ENCODE measurements at regions not wholly inside any gene's neighbourhood (a gene's known extent, or its start where the extent isn't known, plus 50 kb on each side); places are given as distances from the start of the nearest gene placed in this dataset.

DNA sequence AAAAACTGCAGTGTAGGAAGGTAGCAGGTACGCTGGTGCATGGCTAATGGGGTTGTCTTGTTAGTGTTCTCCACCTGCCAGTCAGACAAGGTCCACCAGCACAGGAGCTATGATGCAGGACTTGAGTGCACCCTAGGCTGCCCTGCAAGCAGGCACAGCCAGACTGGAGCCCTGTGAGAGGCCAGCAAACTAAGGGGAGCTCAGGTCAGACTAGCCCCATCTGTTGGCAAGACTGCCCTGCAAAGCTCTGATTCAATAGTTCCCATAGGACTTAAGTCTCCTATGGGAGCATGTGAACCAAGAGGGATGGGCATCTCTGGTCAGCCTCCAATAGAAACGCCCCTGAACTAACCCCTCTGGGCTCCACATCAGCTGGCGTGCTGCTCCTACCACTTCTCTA is 1307.3 kb downstream of the C4orf33 start:
- no peak overlapping the region for H3K9ac ChIP-seq (ENCODE audit: low read length)
- no peak overlapping the region for H3K4me3 ChIP-seq (ENCODE audit: low read length)
- H3K27me3 ChIP-seq (replicated peaks; ENCODE audit: control insufficient read depth, insufficient read depth, low read length): no peaks in the 10 kb centered on the region
- H3K36me3 ChIP-seq (ENCODE audit: control insufficient read depth, insufficient read depth, low read length, severe bottlenecking): no peaks in the 10 kb centered on the region
- no peaks in the 10 kb centered on the region for H3K9me3 ChIP-seq (ENCODE audit: control insufficient read depth, low read length)
- no peak for DNase-seq (ENCODE audit: low read depth)
- no peaks in the 10 kb centered on the region for H3K4me1 ChIP-seq (ENCODE audit: control insufficient read depth, insufficient read depth, low read length)

DNA sequence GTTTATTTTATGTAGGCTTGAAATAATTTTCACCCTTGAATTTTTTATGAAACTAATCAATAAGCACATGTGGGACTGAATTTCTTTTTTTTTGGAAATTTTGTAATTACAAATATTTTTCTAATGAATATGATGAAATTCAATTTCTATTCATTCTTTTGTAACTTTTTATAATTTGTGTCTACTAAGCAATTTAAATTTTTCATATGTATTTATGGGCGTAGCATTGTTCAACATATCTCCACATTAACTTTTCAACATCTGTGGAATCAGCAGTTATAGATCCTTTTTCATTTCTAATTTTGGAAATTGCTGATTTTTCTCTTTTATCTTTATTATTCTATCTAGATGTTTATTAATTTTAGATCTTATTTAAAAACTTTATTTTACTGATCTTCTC is 1320.3 kb downstream of the C4orf33 start:
- no peak for DNase-seq (ENCODE audit: low read depth)
- Histone ChIP-seq H3K9ac (ENCODE audit: low read length) (no peak overlapping the region), H3K27me3 (replicated peaks; ENCODE audit: control insufficient read depth, insufficient read depth, low read length) (no peaks in the 10 kb centered on the region), H3K4me3 (ENCODE audit: low read length) (no peak overlapping the region), H3K4me1 (ENCODE audit: control insufficient read depth, insufficient read depth, low read length) (no peaks in the 10 kb centered on the region), H3K36me3 (ENCODE audit: control insufficient read depth, insufficient read depth, low read length, severe bottlenecking) (no peaks in the 10 kb centered on the region), H3K9me3 (ENCODE audit: control insufficient read depth, low read length) (no peaks in the 10 kb centered on the region)

DNA sequence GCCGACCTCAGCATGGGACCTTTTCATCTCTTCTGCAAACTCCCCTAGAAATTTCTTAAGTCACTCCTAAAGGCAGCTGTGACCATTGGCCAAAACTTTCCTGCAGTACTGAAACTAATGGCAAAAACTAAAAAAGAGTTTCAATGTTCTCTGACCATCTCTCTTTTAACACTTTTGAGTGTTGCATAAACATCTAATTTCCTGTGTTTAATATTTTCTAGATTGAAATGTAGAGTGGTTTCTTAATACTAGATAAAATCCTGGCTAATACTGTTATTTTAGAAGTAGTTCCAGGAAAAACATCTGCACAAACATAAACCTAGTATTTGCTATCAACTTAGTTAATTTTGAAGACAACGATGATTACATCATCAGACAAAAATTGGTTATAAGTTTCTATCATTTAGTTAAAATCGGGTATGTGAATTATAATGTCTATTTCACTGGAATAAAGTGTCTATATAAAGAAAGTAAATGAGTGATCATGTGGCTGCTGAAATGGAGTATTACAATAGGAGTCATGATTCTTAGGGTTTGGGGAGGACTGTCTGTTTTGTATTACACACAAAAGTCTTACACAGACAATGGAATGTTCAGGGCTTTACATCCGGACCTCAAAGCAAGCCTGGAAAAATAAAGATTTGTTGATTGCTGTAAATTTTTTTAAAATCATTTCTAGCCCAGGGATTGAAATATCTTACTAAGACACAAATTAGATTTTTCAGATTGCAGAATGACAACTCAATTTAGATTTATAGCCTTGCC is 1323.4 kb downstream of the C4orf33 start:
- peak; percentile 54 for DNase-seq (ENCODE audit: low read depth)
- H3K9ac ChIP-seq (ENCODE audit: low read length): no peak overlapping the region
- H3K36me3 ChIP-seq (ENCODE audit: control insufficient read depth, insufficient read depth, low read length, severe bottlenecking): no peaks in the 10 kb centered on the region
- H3K27me3 ChIP-seq (replicated peaks; ENCODE audit: control insufficient read depth, insufficient read depth, low read length): no peaks in the 10 kb centered on the region
- H3K9me3 ChIP-seq (ENCODE audit: control insufficient read depth, low read length): no peaks in the 10 kb centered on the region
- no peak overlapping the region for H3K4me3 ChIP-seq (ENCODE audit: low read length)
- no peaks in the 10 kb centered on the region for H3K4me1 ChIP-seq (ENCODE audit: control insufficient read depth, insufficient read depth, low read length)

DNA sequence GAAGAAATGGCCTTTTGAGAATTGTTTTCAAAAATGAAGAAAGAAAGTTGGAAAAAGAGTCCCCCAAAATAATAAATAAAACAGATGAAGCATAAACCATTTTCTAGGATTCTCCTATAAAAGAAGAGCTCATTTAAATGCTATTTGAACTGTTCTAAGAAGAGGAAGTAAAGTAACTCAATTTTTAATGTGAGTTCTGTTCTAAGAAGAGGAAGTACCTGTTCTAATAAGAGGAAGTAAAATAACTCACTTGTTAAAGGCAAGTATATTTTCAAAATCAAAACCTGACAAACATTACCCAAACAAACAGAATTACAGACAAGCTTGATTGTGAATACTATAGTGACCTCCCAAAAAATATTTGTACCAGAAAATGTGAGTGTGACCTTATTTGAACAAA is 1326.3 kb downstream of the C4orf33 start:
- H3K4me1 ChIP-seq (ENCODE audit: control insufficient read depth, insufficient read depth, low read length): no peaks in the 10 kb centered on the region
- H3K9me3 ChIP-seq (ENCODE audit: control insufficient read depth, low read length): no peaks in the 10 kb centered on the region
- H3K4me3 ChIP-seq (ENCODE audit: low read length): no peak overlapping the region
- no peaks in the 10 kb centered on the region for H3K36me3 ChIP-seq (ENCODE audit: control insufficient read depth, insufficient read depth, low read length, severe bottlenecking)
- no peaks in the 10 kb centered on the region for H3K27me3 ChIP-seq (replicated peaks; ENCODE audit: control insufficient read depth, insufficient read depth, low read length)
- DNase-seq (ENCODE audit: low read depth): no peak
- no peak overlapping the region for H3K9ac ChIP-seq (ENCODE audit: low read length)

DNA sequence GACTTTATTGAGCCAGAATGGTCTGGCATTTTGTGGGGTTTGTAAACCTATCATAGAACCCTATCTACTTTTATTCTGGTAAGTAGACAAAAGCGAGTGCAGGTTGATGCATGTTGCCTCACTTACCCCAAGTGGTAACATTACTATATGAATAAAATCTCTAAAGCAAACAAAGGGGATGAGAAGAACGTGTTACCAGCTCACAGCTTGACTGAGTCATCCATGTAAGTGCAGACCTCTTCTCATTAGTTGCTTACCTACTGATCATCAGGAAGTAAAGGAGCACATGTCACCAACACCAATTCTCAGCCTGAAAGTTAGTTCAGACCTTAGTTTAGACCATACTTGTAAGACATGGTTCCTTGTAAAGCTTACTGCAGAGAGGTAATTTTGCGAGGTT is 1328.3 kb downstream of the C4orf33 start:
- Histone ChIP-seq H3K9me3 (ENCODE audit: control insufficient read depth, low read length) (no peaks in the 10 kb centered on the region), H3K27me3 (replicated peaks; ENCODE audit: control insufficient read depth, insufficient read depth, low read length) (no peaks in the 10 kb centered on the region), H3K9ac (ENCODE audit: low read length) (no peak overlapping the region), H3K4me1 (ENCODE audit: control insufficient read depth, insufficient read depth, low read length) (no peaks in the 10 kb centered on the region), H3K36me3 (ENCODE audit: control insufficient read depth, insufficient read depth, low read length, severe bottlenecking) (no peaks in the 10 kb centered on the region), H3K4me3 (ENCODE audit: low read length) (no peak overlapping the region)
- DNase-seq (ENCODE audit: low read depth): no peak

DNA sequence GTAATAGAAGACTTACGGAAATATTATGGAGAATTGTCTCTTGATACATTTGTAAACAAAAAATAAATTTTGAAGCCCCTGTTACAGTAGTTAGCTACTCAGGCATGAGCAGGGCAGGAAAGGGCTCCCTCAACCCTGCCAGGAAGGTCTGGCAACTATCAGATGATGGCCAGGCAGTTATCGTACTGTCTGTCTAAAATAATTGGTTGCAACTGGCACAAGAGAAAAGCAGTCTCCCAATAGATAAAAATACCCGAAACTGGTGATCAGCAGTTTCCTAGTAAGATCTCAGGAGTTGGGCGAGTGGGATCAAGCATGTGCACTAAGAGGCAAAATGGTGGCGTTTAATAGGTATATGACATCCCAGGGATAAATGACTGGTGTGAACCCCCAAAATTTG is 1336.3 kb downstream of the C4orf33 start:
- no peak overlapping the region for H3K9ac ChIP-seq (ENCODE audit: low read length)
- H3K4me3 ChIP-seq (ENCODE audit: low read length): no peak overlapping the region
- no peaks in the 10 kb centered on the region for H3K9me3 ChIP-seq (ENCODE audit: control insufficient read depth, low read length)
- H3K36me3 ChIP-seq (ENCODE audit: control insufficient read depth, insufficient read depth, low read length, severe bottlenecking): no peaks in the 10 kb centered on the region
- H3K27me3 ChIP-seq (replicated peaks; ENCODE audit: control insufficient read depth, insufficient read depth, low read length): no peaks in the 10 kb centered on the region
- H3K4me1 ChIP-seq (ENCODE audit: control insufficient read depth, insufficient read depth, low read length): no peaks in the 10 kb centered on the region
- DNase-seq (ENCODE audit: low read depth): no peak

DNA sequence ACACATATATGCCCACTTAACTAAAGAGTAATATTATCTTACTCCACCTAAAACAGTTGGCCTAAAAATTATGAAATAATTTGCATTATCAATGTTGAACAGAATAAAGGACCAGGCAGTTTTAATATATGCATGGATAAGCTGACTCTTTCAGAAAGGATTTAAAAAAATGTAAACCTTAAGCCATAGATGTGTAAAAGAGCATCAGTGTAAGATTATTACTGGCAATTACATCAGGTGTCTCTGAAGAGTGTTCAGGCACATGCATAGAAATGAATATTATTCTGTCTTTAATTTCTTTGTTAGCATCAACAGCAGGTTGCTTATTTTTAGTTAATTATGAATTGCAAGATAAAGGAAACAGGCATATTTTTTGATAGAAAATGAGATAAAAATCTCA is 1353.8 kb downstream of the C4orf33 start:
- Histone ChIP-seq H3K4me1 (ENCODE audit: control insufficient read depth, insufficient read depth, low read length) (no peaks in the 10 kb centered on the region), H3K9ac (ENCODE audit: low read length) (no peak overlapping the region), H3K27me3 (replicated peaks; ENCODE audit: control insufficient read depth, insufficient read depth, low read length) (no peaks in the 10 kb centered on the region), H3K9me3 (ENCODE audit: control insufficient read depth, low read length) (peaks cover 5% of the 10 kb centered on the region), H3K4me3 (ENCODE audit: low read length) (no peak overlapping the region), H3K36me3 (ENCODE audit: control insufficient read depth, insufficient read depth, low read length, severe bottlenecking) (no peaks in the 10 kb centered on the region)
- no peak for DNase-seq (ENCODE audit: low read depth)

DNA sequence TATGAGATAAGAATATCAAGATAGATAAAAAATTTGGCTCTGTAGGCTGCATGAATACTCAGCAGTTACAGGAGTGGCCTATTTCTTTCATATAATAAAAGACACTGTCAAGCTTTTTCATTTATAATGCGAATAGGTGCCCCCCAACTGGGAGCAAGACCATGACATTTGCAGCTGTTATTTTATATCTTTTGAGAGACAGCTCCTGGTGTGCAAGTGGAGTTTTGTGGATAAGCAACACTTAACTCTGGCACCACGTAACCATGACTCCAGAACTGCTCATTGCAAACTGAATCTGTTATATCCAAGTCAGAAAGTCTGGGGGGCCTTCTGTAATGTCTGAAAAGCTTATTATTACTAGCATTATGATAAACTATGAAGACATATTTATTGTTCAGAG is 1372.4 kb downstream of the C4orf33 start:
- DNase-seq (ENCODE audit: low read depth): no peak
- H3K4me3 ChIP-seq (ENCODE audit: low read length): no peak overlapping the region
- no peaks in the 10 kb centered on the region for H3K27me3 ChIP-seq (replicated peaks; ENCODE audit: control insufficient read depth, insufficient read depth, low read length)
- H3K9me3 ChIP-seq (ENCODE audit: control insufficient read depth, low read length): no peaks in the 10 kb centered on the region
- H3K9ac ChIP-seq (ENCODE audit: low read length): no peak overlapping the region
- H3K4me1 ChIP-seq (ENCODE audit: control insufficient read depth, insufficient read depth, low read length): no peaks in the 10 kb centered on the region
- H3K36me3 ChIP-seq (ENCODE audit: control insufficient read depth, insufficient read depth, low read length, severe bottlenecking): no peaks in the 10 kb centered on the region

DNA sequence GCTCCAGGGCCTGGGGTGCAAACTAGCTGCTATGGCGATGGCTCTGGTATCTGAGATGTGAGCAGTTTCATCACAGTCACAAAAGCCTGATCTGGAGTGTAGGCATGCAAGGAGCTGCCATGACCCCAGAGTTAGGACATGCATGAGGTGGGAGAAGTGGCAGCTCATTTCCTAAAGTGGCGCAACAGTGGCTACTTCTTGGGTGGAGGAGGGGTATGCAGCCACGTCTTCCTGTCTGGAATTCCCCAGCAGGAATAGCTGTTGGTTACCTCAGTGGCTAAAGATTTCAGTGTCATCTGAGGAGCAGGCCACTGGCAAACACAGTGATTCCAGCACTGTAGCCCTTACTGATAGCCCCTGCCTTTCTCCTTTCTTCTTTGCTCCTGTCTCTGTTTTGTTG is 1382.5 kb downstream of the C4orf33 start:
- no peak overlapping the region for H3K9ac ChIP-seq (ENCODE audit: low read length)
- DNase-seq (ENCODE audit: low read depth): peak; percentile 29
- H3K27me3 ChIP-seq (replicated peaks; ENCODE audit: control insufficient read depth, insufficient read depth, low read length): no peaks in the 10 kb centered on the region
- H3K4me3 ChIP-seq (ENCODE audit: low read length): peak overlapping the region; percentile 24
- H3K9me3 ChIP-seq (ENCODE audit: control insufficient read depth, low read length): no peaks in the 10 kb centered on the region
- H3K36me3 ChIP-seq (ENCODE audit: control insufficient read depth, insufficient read depth, low read length, severe bottlenecking): no peaks in the 10 kb centered on the region
- peaks cover 18% of the 10 kb centered on the region for H3K4me1 ChIP-seq (ENCODE audit: control insufficient read depth, insufficient read depth, low read length)

DNA sequence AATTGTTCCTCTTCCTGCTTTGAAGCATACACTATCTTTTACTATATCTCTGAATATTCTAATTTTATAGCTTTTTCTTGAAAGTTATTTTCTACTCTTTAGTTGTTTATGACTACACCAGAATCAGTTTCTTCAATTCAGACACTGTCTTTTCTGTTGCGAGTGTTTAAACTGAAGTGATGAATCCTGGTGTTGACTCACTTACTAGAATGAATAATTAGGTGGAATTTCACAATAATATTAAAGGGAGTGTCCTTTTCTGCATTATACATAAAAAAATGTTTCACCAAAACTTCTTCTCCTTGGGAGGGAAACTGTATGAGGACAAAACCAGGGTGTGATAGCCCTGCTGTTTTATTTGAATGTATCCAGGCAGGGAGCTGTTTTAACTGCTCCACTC is 1383.1 kb downstream of the C4orf33 start:
- H3K4me1 ChIP-seq (ENCODE audit: control insufficient read depth, insufficient read depth, low read length): peaks cover 18% of the 10 kb centered on the region
- H3K4me3 ChIP-seq (ENCODE audit: low read length): no peak overlapping the region
- DNase-seq (ENCODE audit: low read depth): peak; percentile 10

DNA sequence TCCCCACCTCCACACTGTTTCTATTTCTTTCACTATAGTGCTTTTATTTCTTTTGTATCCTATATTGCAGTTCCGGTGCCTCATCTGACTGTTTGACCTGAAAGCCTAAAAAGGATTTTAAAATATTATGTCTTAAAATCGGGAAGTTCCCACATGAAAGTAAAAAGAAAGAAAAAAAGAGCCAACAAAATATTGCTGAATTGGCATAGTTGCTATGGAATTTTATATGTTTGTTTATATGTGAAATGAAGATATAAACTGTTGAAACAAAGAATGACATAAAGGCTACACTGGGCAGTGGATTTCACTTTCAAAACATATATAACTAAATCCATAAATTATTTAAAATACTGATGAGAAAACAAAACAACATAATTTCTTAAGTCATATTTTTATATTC is 1383.7 kb downstream of the C4orf33 start:
- no peak for DNase-seq (ENCODE audit: low read depth)
- Histone ChIP-seq H3K4me1 (ENCODE audit: control insufficient read depth, insufficient read depth, low read length) (peaks cover 18% of the 10 kb centered on the region), H3K9me3 (ENCODE audit: control insufficient read depth, low read length) (no peaks in the 10 kb centered on the region)

More for the DNA sequence above, 1383.1 kb downstream of the C4orf33 start:
- Histone ChIP-seq H3K9me3 (ENCODE audit: control insufficient read depth, low read length) (no peaks in the 10 kb centered on the region), H3K27me3 (replicated peaks; ENCODE audit: control insufficient read depth, insufficient read depth, low read length) (no peaks in the 10 kb centered on the region), H3K36me3 (ENCODE audit: control insufficient read depth, insufficient read depth, low read length, severe bottlenecking) (no peaks in the 10 kb centered on the region), H3K9ac (ENCODE audit: low read length) (no peak overlapping the region)

DNA sequence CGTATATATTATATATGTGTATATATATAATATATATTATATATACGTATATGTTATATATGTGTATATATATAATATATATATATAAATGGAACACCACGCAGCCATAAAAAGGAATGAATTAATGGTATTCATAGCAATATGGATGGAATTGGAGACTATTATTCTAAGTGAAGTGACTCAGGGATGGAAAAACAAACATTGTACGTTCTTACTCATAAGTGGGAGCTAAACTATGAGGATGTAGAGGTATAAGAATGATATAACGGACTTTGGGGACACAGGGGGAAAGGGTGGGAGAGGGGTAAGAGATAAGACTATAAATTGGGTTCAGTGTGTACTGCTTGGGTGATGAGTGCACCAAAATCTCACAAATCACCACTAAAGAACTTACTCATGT is 1388.9 kb downstream of the C4orf33 start:
- H3K27me3 ChIP-seq (replicated peaks; ENCODE audit: control insufficient read depth, insufficient read depth, low read length): no peaks in the 10 kb centered on the region
- H3K9ac ChIP-seq (ENCODE audit: low read length): no peak overlapping the region
- no peak overlapping the region for H3K4me3 ChIP-seq (ENCODE audit: low read length)

More for the DNA sequence above, 1383.7 kb downstream of the C4orf33 start:
- no peaks in the 10 kb centered on the region for H3K36me3 ChIP-seq (ENCODE audit: control insufficient read depth, insufficient read depth, low read length, severe bottlenecking)
- no peak overlapping the region for H3K9ac ChIP-seq (ENCODE audit: low read length)
- H3K4me3 ChIP-seq (ENCODE audit: low read length): no peak overlapping the region
- no peaks in the 10 kb centered on the region for H3K27me3 ChIP-seq (replicated peaks; ENCODE audit: control insufficient read depth, insufficient read depth, low read length)

More for the DNA sequence above, 1388.9 kb downstream of the C4orf33 start:
- no peak for DNase-seq (ENCODE audit: low read depth)
- Histone ChIP-seq H3K4me1 (ENCODE audit: control insufficient read depth, insufficient read depth, low read length) (peaks cover 5% of the 10 kb centered on the region), H3K36me3 (ENCODE audit: control insufficient read depth, insufficient read depth, low read length, severe bottlenecking) (no peaks in the 10 kb centered on the region), H3K9me3 (ENCODE audit: control insufficient read depth, low read length) (no peaks in the 10 kb centered on the region)

All from adipocyte (in vitro differentiated cells).